HG02938 (cell line): ENCODE measurements at regions not wholly inside any gene's neighbourhood (a gene's known extent, or its start where the extent isn't known, plus 50 kb on each side); places are given as distances from the start of the nearest gene placed in this dataset.
A peak's percentile ranks its signal among the peaks of the same experiment; 100 is the strongest.
"Not testable (repeated sequence)": the region's sequence is repeated elsewhere in the genome, so short reads cannot be mapped to it uniquely, and the experiment has no call there.

Source experiments
- ATAC-seq: cut with Tn5 transposase; IDR thresholded peaks from one replicate; pipeline ENCODE4 v1.9.1; 2021; ENCODE audit warnings: mild to moderate bottlenecking, moderate library complexity; ENCODE audit not compliant: unreplicated experiment

DNA sequence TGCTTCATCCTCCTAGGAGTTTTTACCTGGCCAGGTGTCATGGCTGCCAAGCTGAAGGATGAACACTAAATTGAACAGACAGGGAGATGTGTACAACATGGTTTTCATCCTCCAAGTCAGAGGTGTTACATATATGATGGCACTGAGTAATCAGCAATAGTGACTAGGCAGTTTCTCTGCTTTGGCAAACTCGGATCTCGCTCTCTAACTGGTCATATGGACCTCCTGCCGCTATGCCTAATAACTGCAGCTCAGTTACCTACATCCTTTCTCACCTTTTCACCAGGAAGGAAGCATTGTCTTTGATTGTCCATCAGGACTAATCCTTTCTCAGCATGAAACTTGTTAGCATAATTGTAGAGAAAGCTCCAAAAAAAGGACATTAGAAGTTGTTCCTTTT lies 175.9 kb upstream of the PLSCR5 start:
- no peak for ATAC-seq

DNA sequence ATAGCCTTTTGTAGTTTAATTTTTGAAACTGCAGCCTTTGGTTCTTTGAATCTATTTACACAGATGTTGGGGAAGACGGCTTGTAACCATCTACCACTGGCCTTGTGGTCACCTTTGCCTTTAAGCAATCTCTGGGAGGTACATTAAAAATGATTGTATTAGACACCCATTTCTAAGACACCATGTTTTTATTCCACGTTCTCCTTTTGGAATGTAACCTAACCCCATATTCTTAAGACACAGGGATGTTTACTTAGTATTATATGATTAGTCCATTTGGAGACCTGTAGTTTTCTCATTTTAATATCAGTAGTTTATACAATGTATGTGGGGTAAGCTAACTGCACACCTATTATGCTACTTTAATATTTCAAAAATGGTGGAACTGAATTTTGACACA lies 175.1 kb upstream of the PLSCR5 start:
- ATAC-seq = no peak

DNA sequence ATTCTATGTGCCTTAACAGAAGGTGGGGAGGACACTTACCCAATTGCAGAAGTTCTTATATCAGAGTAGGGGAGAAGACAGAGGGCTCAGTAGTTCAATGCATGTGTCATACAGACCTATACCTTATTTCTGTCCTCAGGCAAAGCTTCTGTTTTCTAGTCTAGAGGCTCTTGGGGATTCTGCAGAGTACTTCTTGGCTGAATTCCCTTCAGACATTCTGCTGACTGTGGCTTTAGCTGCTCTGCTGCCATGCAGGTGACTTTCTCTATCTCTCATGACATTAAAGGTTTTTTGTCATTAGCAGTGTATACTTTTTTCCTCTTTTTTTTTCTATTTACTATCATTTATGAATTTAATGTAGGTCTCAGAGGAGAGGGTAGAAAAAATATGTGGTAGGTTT lies 172.8 kb upstream of the PLSCR5 start:
- ATAC-seq = no peak

DNA sequence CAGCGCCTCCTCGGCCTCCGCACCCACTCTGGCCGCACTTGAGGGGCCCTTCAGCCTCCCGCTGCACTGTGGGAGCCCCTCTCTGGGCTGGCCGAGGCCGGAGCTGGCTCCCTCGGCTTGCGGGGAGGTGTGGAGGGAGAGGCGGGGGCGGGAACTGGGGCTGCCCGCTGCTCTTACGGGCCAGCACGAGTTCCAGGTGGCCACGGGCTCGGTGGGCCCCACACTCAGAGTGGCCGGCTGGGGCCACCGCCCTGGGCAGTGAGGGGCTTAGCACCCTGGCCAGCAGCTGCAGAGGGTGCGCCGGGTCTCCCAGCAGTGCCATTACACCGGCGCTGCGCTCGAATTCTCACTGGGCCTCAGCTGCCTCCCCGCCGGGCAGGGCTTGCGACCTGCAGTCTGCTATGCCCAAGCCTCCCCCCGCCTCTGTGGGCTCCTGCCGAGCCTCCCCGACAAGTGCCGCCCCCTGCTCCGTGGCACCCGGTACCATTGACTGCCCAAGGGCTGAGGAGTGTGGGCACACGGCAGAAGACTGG lies 167.1 kb upstream of the PLSCR5 start:
- ATAC-seq = no peak

DNA sequence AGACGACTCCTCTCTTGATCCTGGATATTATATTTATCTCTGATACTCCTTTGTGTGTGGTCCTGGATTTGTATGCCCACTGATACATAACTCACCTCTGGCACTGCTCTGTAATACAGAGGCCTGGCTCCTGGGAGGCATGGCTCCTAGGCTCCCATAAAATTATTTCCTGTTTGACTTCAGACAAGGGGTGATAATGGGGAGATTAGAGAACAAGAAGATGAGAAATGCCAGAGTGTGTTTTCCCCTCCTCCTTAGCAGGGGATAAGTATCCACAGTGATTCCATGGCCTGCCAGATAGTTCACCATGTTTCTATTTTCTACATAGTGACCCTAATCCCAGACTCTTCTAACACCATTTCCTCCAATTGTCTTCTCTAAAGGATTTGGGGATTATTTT lies 165.7 kb upstream of the PLSCR5 start:
- no peak for ATAC-seq

DNA sequence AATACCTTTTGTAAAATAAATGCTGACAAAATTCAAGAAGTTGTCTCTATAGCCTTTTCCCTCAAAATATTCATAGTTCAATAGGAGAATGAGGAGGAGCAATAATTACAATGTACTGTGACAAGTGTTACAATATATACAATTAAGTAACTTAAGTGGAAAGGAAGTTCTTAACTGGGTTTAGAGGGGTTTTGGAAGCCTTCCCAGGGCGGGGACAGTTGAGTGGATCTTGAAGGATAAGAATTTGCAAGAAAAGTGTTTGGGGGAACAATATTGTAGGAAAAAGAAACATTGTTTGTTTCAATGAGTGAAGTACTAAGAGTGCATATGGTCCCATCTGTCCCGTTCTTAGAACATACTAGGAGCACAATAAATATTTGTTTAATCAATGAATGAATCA lies 165.2 kb upstream of the PLSCR5 start:
- no peak for ATAC-seq

DNA sequence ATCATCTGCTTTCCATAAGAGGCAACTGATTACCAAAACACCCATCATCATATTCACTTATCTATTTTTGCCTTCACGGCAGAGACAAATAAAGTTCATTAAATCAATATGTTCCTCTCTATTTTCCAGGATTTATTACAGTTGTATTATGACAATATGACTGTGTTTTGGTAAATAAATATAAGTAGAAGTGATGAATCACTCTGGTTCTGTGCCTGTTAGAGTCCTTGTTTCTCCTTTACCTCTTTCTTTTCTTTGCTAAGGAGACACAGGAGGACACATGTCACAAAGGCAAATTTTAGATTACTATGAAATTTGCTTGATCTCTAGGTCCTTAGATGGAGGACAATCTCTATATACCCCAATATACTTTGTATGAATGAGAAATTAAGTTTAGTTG lies 152.6 kb upstream of the PLSCR5 start:
- no peak for ATAC-seq

DNA sequence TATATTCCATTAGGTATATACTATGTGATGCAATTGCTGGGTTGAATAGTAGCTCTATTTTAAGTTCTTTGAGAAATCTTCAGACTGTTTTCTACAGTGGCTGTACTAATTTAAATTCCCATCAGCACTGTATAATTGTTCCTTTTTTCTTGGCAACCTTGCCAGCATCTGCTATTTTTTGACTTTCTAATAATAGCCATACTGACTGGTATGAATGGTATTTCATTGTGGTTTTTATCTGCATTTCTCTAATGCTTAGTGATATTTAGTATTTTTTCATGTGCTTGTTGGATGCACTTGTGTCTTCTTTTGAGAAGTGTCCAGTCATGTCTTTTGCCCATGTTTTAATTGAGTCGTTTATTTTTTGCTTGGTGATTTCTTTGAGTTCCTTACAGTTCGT lies 145.1 kb upstream of the PLSCR5 start:
- ATAC-seq = no peak

DNA sequence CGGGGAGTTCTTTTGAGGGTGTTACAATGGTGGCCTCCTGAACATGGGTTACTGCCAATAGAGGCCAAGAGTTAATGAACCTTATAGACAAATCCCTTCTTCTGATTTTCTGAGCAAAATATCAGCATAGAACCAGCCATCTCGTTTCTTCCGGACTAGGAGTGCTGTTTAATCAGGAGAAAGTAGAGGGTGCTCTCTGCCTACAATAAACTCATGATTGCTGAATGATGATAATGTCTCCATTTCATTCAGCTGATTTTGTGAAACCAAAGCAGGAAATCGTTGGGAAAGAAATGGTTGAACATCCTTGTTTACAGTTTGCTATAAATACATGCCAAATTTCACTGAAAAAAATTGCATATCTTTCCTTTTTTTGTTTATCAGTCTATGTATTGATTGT lies 142.8 kb upstream of the PLSCR5 start:
- ATAC-seq = no peak

DNA sequence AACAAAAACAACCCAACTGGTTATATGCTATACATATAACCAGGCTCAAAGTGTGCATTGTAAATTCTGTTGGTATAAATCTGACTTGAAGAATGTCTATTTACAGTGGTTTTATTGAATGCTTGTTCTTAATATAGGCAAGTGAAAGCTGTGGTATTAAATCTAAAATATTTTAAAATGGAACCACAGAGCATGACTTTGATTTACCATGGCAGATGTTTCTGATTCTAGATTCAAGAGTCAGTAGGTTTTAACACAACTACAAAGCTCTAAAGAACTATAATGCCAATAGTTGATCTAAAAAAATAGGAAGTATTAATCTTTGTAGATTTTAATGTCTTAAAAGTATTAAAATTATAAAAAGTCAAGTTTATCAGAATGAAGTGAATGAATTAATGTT lies 141.9 kb upstream of the PLSCR5 start:
- no peak for ATAC-seq

DNA sequence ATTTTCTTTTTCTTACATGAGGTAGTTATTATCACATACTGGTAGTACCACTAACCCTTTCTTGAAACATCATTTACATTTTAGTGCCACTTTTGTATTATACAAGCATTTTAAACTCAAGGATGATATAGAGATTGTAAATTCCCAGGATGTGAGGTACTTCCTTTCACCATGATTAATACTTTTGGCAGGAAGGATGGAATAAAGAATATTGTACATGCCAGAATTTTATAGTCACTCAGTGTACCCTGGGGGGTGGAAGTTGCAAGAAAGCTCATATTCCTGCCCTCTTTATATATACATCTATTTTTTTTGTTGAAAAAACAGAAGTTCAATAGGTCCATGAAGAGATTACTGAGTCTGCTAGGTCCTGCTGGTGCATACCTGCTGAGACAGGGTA lies 141.0 kb upstream of the PLSCR5 start:
- no peak for ATAC-seq

DNA sequence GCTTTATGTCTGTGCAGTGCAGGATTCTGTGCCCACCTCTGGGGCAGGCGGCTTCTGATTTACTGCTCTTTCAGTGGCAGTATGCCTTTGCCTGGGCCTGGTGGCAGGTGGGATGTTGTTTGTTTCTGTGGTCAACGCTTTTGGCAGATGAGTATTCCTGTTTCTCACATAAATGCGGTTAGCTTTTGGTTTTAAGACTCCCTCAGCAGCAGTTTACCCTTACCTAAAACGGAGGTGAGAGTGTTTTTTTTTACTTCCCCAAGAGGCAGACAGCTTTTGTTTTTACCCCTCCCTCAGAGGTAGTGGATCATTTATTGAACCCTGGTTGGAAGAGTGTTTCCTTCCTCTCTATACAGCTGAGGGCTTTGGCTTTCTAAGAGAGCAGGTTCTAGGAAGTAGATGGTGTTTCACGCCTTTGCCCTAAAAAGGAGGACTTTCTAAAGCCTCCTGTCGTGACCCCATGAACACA lies 134.1 kb upstream of the PLSCR5 start:
- ATAC-seq = peak; percentile 96

DNA sequence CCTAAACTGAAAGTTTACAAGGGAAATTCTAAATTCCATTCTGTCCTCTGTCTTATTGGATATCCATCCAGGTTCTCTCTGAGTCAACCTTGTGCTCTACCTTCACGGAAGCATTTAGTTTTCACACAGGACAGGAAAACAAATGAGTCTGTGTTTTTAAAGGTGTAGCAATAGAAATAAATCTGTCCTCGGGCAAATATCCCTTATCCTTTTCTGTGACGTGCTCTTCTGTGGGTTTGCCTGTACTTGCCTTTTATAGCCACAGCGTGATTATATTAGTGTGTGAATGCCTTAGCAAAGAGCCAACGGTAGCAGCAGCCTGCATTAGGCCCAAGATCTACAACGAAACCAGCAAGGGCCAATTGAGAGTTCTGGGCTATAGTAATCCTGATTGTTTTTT lies 127.2 kb upstream of the PLSCR5 start:
- no peak for ATAC-seq

DNA sequence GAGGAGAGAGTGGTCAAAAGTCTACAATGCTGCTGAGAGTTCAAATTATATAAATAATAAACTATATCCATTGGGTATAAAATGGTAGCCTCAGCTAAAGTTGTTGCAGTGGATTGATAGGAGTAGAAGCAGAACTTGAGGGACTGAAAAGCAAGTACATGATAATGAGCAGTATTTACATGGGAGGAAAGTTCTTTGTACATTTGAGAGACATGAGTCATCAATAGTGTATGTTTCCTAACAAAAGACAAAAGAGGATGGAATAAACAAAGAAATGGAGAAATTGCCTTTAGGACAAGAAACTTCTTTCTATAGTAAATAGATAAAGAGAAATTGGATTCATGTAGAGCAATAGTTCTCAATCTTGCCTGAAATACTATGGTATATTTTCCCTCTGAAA lies 110.0 kb upstream of the PLSCR5 start:
- no peak for ATAC-seq

DNA sequence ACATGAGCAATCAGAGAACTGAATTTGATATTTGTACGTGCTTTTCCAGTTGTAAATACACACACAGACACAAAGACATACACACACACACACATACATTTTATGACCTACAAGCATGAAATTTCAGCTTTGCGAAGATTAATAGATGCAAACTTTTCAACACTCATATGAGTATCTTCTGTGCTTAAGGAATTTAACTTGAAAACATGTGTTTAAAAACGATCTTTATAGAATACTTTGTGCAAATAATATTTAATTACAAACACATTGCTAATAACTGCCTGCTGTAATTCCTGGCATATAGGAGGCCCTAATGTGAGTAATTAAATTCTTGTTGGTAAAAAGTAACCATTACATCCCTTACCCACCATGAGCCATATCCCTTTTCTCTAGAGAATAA lies 107.7 kb upstream of the PLSCR5 start:
- ATAC-seq = no peak

DNA sequence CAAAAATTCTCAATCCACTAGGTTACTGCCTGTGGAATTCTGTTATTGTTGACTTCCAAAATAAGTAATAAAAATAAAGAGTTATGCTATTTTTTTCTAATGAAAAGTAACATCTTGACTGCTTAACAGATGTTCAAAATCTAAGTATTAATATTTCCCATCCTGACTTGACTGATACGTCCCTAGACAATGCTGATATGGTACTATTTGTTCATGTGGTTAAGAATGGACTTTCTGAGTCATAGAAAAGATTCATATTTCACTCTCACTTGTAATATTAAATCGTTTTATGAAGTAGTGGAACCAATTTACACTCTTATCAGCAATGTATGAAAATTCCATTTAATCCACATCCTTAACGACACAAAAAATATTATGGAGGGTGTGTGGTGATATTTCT lies 104.8 kb upstream of the PLSCR5 start:
- no peak for ATAC-seq

DNA sequence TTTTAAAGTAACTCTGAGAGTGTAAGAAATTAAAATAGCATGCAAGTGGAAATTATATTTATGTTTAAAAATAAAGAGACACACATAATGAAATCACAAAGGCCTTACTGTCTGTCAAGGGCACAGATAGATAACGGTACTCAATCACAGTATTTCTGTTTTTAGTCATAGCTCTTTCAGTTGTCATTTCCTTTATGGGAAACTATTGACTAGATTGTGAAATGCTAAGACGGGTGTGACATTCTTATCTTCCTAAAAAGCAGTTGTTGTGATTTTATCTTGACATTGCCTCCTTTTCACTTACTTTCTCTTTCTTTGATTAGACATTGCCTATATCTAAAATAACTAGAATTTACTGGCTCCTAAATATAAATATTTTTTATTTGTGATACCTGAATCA lies 100.1 kb upstream of the PLSCR5 start:
- ATAC-seq = peak; percentile 86

DNA sequence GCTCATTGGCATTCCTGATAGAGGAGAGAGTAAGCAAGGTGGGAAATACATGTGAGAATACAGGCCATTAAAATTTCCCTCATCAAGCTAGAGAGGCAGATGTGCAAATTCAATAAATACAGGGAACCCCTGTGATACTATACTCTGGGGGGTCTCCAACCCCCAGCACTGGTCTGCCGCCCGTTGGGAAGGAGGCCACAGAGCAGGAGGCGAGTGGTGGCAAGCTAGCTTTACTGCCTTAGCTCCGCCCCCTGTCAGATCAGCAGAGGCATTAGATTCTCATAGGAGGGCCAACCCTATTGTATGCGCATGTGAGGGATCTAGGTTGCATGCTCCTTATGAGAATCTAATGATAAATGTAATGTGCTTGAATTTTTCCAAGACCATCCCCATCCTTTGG lies 97.1 kb upstream of the PLSCR5 start:
- ATAC-seq = no peak

DNA sequence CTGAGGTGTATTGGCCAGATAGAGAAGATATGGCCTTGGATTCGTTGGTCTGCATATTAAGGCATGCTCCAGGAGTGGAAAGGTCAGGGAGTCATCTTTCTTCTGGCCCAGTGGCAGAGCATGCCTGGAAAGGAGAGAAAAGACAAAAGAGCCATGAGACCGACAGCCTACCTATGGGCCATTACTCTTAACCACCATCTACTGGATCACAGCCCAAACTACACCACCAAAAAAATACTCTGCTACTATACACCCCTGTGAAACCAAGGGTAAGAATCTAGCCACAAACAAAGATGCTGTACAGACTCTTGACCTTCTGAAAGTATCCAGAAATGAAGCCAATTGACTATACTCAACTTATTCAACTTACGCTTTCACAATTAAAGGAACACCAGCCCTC lies 96.1 kb upstream of the PLSCR5 start:
- ATAC-seq = peak; percentile 35

DNA sequence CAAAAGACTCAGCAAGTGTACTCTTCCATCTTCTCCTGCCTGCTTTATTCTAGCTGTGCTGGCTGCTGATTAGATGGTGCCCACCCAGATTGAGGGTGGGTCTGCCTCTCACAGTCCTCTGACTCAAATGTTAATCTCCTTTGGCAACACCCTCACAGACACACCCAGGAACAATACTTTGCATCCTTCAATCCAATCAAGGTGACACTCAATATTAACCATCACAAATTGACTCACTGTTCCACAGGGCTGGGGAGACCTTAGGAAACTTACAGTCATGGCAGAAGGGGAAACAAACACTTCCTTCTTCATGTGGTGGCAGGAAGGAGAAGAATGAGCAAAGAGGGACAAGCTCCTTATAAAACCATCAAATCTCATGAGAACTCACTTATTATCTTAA lies 94.9 kb upstream of the PLSCR5 start:
- ATAC-seq = not testable (repeated sequence)

DNA sequence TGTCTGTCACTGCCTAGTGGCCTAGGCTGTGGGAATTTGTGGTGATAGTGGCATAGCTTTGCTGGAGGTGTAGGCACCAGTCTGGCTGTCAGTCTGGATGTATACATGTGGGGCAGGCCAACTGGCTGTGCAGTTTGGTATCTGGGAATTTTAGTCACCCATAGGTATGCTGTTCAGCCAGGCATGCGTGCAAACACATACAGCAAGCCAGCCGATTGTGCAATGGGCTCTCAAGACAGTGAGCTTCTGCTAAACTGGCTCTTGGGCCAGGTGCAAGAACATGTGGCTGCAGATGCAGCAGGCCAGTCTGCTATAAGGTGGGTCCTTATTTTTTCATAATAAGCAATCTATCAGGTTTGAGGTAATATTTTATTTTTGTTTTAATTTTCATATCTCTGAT lies 87.1 kb upstream of the PLSCR5 start:
- no peak for ATAC-seq

DNA sequence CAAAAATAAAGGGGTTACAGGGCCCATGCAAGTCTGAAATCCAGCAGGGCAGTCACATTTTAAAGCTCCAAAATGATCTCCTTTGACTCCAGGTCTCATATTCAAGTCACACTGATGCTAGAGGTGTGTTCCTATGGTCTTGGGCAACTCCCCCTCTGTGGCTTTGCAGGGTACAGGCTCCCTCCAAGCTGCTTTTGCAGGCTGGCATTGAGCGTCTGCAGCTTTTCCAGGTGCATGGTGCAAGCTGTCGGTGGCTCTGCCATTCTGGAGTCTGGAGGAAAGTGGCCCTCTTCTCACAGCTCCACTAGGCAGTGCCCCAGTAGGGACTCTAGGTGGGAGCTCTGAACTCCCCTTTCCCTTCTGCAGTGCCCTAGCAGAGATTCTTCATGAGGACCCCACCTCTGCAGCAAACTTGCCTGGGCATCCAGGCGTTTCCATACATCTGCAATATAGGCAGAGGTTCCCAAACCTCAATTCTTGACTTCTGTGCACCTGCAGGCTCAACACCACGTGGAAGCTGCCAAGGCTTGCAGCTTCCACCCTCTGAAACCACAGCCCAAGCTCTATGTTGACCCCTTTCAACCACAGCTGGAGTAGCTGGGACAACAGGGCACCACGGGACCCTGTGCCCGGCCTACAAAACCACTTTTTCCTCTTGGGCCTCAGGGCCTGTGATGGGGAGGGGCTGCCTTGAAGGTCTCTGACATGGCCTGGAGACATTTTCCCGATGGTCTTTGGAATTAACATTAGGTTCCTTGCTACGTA lies 80.1 kb upstream of the PLSCR5 start:
- ATAC-seq = no peak

DNA sequence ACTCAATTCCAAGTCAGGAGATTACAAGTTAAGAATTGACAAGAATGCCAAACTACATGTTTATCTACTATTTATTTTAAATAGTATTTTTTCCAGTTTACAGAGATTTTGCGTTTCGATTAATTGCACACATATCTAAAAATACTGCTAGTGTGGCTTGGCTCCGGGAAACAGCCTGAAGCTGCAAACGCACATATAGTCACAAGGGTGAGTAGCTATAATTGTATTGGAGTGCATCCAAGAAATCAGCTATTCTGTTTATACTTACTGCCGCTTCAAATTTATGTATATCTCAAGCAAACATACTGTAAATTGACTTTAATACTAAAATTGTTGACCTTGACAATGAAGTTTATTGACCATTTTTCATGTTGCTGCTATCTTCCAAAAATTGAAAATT lies 77.0 kb upstream of the PLSCR5 start:
- ATAC-seq = no peak
